ENCODE measurements at regions not wholly inside any gene's neighbourhood (a gene's known extent, or its start where the extent isn't known, plus 50 kb on each side); places are given as distances from the start of the nearest gene placed in this dataset.

GRCh38 chr21:43355925-43356289 is 71.0 kb downstream of the SIK1 start:
- TF ChIP-seq GATA3 (IDR thresholded peaks at IDR 0.05; ENCODE audit: low read depth, low read length): no peak
- TF ChIP-seq GATA2 (IDR thresholded peaks at IDR 0.05; ENCODE audit: low read depth, low read length): no peak
